AG04449 (cell line): ENCODE measurements at regions not wholly inside any gene's neighbourhood (a gene's known extent, or its start where the extent isn't known, plus 50 kb on each side); places are given as distances from the start of the nearest gene placed in this dataset.

Experiments
- CTCF ChIA-PET: fragments of 350-600 bp; formaldehyde crosslinking; extraction: SDS; loops from one replicate; lab custom pipeline; 2021; ENCODE audit warnings: antibody characterized with exemption; lab: Yijun Ruan, JAX
- POLR2A ChIA-PET: fragments of 400-600, 350-600 bp; formaldehyde crosslinking; extraction: SDS; loops from one replicate; lab custom pipeline; 2020; ENCODE audit warnings: antibody characterized with exemption, inconsistent platforms; lab: Yijun Ruan, JAX
- DNase-seq: peaks from one replicate; pipeline ENCODE4 v3.0.0-alpha.2; 2010; ENCODE audit warnings: low read depth, low spot score
- H3K4me3 ChIP-seq: 2 replicates; pipeline ENCODE4 v1.5.1; 2011; ENCODE audit warnings: low read depth, mild to moderate bottlenecking, control low read depth, low read length
- TF ChIP-seq, protein P1 (sequence below): IDR thresholded peaks from one replicate; pipeline ENCODE4 v1.5.1; 2011; ENCODE audit warnings: mild to moderate bottlenecking, moderate library complexity, low read length, control low read depth, inconsistent platforms; ENCODE audit not compliant: insufficient read depth; ENCODE audit errors: missing control alignments

DNA sequence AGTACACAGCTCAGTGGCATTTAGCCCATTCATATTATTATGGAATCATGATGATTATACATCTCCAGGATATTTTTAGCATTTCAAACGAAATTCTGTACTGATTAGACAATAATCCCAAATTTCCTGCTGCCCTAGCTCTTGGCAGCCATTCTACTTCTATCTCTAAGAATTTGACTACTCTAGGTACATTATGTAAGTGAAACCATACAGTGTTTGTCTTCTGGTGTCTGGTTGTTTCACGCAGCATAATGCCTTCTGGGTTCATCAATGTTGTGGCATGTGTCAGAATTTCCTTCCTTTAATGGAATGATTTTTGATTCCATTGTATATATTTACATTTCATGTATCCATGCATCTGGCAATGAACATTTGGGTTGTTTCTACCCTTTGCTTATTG lies 517.7 kb downstream of the ETS1 start:
- DNase-seq: no peak
- CTCF ChIA-PET: no interaction called here
- TF ChIP-seq, protein P1, sequence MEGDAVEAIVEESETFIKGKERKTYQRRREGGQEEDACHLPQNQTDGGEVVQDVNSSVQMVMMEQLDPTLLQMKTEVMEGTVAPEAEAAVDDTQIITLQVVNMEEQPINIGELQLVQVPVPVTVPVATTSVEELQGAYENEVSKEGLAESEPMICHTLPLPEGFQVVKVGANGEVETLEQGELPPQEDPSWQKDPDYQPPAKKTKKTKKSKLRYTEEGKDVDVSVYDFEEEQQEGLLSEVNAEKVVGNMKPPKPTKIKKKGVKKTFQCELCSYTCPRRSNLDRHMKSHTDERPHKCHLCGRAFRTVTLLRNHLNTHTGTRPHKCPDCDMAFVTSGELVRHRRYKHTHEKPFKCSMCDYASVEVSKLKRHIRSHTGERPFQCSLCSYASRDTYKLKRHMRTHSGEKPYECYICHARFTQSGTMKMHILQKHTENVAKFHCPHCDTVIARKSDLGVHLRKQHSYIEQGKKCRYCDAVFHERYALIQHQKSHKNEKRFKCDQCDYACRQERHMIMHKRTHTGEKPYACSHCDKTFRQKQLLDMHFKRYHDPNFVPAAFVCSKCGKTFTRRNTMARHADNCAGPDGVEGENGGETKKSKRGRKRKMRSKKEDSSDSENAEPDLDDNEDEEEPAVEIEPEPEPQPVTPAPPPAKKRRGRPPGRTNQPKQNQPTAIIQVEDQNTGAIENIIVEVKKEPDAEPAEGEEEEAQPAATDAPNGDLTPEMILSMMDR: no peak
- no peak overlapping the region for H3K4me3 ChIP-seq
- POLR2A ChIA-PET: no interaction called here

DNA sequence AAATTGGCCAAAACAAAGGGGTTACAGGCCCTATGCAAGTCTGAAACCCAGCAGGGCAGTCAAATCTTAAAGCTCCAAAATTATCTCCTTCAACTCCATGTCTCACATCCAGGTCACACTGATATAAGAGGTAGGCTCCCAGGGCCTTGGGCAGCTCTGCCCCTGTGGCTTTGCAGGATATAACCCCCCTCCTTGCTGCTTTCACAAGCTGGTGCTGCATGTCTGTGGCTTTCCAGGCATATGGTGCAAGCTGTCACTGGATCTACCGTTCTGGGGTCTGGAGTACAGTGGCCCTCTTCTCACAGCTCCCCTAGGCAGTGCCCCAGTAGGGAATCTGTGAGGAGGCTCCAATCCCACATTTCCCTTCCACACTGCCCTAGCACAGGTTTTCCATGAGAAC lies 519.6 kb downstream of the ETS1 start:
- TF ChIP-seq, protein P1: no peak
- DNase-seq: no peak
- POLR2A ChIA-PET: no interaction called here
- CTCF ChIA-PET: no interaction called here
- no peak overlapping the region for H3K4me3 ChIP-seq

DNA sequence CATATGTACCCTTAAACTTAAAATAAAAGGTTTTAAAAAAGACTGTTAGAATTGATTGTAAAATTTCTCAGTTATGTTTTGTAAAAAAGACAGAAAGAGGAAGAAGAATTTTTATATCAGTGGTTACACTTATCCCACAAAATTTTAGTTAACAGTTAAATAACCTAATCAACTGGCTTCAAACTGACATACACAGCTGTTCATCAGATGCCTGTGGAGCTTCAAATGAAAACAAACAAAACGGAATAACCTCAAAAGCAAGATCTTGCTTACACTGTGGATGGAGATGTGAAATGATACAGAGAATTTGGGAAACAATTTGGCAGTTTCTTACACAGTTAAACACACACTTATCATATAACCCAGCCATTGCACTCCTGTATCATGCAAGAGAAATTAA lies 521.0 kb downstream of the ETS1 start:
- no peak for DNase-seq
- ChIA-PET CTCF (no interaction called here), POLR2A (no interaction called here)
- H3K4me3 ChIP-seq: no peak overlapping the region
- TF ChIP-seq, protein P1: no peak

DNA sequence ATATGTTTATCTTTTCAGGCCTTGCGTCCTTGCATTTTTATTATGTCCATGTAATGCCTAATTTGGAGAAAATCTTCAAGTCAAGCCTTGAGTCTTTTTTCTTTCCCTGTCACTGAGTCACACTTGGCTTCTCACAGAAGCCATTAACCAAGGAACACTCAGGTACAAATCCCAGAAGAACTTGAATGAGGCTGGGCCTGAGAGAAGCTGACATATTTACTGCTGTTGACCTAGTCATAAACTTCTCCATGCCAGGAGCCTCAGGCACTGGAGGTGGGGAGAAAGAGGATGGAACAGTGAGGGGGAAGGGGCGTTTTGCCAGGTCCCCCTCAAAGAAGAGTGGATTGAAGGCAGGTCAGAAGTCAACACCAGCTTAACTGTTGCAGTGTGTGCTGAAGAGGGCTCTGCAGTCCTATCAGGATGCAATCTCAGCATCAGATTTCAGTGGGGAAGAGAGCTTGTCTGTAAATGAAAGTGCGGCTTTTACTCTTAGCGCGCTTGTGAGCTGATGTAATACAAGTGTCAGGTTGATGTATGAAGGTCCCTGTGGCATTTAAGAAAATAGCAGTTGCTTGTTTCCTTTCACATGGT lies 526.0 kb downstream of the ETS1 start:
- no peak for DNase-seq
- TF ChIP-seq, protein P1: no peak
- ChIA-PET CTCF (interaction anchor here (1.2 to 2.0 kb wide), 2 partner anchors 29 to 97 kb away, joined by 4 to 8 read pairs; no protein-coding TSS in a partner anchor), POLR2A (no interaction called here)
- no peak overlapping the region for H3K4me3 ChIP-seq

DNA sequence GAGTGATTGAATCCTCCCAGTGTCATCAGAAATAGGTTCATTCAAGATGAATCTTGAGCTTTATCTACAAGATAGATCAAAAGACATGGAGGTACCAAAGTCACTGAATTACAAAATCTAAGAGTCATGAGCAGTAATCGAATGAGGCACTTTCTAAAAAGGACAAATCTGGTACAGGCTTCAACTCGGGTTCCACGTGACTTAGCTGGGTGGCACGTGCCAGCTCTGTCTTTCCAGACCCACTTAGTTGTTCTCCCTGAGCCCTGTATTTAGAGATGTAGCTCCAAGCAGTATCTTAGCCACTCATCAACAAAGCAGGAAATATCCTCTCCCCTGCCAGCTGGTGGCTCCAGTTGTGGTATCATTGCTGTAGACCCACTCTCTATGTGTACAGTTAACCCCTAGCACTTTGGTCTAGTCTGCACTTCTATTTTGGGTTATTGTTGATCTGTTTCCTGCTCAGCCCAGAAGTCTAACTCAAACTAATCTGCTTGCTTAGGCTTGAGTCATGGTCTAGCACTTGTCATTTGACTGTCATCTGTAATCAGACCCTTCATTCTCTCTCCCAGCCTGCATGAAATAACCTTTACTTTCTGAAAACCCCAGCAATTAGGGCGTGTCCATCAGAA lies 528.7 kb downstream of the ETS1 start:
- TF ChIP-seq, protein P1: no peak
- POLR2A ChIA-PET: no interaction called here
- no peak overlapping the region for H3K4me3 ChIP-seq
- DNase-seq: no peak
- CTCF ChIA-PET: interaction anchor here (0.8 to 1.7 kb wide), 2 partner anchors 99 to 101 kb away, joined by 3 to 10 read pairs; no protein-coding TSS in a partner anchor

DNA sequence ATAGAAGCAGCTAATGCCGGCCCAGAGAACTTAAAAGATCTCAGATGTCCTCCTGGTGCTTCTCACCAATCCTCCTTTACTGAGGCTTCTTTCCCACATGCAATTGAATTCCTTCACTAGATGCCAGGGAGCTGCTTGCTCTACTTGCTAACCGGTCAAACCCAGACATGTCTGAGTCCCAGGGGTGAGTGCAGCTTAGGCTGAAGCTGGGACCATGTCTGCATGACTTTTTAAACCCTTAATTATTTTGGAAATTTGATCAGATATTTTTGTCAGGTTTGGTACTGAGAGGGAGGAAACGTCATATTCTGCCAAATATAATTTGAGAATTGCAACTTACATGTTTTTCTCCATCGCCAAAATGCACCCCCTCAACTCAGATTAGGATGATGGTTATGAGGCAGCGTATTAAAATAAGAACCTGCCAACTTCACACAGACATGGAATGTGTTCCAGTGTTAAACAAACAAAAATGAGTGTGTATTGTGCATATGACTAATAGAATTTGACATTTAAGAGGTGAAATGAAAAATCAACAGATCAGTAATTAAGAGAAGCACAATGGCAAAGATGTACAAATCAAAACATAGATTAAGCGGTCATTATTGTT lies 529.5 kb downstream of the ETS1 start:
- no peak overlapping the region for H3K4me3 ChIP-seq
- ChIA-PET POLR2A (no interaction called here), CTCF (interaction anchor here (0.8 to 1.7 kb wide), 2 partner anchors 100 to 102 kb away, joined by 3 to 10 read pairs; no protein-coding TSS in a partner anchor)
- no peak for DNase-seq
- TF ChIP-seq, protein P1: no peak
